Lower lobe of right lung (tissue), 2 donors: ENCODE measurements at regions not wholly inside any gene's neighbourhood (a gene's known extent, or its start where the extent isn't known, plus 50 kb on each side); places are given as distances from the start of the nearest gene placed in this dataset.

Source experiments
- ATAC-seq, 2 donors: fragments of 200-7000 bp; cut with Tn5 transposase; one replicate each; pipeline ENCODE4 v1.9.1; 2020 to 2022; ENCODE audit warnings: mild to moderate bottlenecking in 2 of 2, moderate library complexity in 2 of 2
- DNase-seq: peaks from one replicate; pipeline ENCODE4 v3.0.0-alpha.2; 2020
- H3K27ac ChIP-seq: fragments of 200-600 bp; one replicate; pipeline ENCODE4 v1.8.0; 2022
- H3K27me3 ChIP-seq: fragments of 200-600 bp; one replicate; pipeline ENCODE4 v1.8.0; 2022; ENCODE audit warnings: low read depth
- H3K36me3 ChIP-seq: fragments of 200-600 bp; one replicate; pipeline ENCODE4 v1.8.0; 2022; ENCODE audit warnings: mild to moderate bottlenecking
- H3K4me1 ChIP-seq: fragments of 200-600 bp; one replicate; pipeline ENCODE4 v1.8.0; 2022
- H3K4me3 ChIP-seq: fragments of 200-600 bp; one replicate; pipeline ENCODE4 v1.8.0; 2022; ENCODE audit warnings: mild to moderate bottlenecking
- H3K9me3 ChIP-seq: fragments of 200-600 bp; one replicate; pipeline ENCODE4 v1.8.0; 2022
- CTCF ChIP-seq: fragments of 200-600 bp; IDR thresholded peaks from one replicate; pipeline ENCODE4 v1.8.0; 2022; ENCODE audit warnings: antibody characterized with exemption, mild to moderate bottlenecking
- intact Hi-C: fragments of 100-400 bp; cut with DNase I; formaldehyde crosslinking; loops from one replicate; pipeline ENCODE4 v1.11.0; 2022
- donor health status: DM: no; HTN: yes; CAD: no; lungs with severe emphysema.

DNA sequence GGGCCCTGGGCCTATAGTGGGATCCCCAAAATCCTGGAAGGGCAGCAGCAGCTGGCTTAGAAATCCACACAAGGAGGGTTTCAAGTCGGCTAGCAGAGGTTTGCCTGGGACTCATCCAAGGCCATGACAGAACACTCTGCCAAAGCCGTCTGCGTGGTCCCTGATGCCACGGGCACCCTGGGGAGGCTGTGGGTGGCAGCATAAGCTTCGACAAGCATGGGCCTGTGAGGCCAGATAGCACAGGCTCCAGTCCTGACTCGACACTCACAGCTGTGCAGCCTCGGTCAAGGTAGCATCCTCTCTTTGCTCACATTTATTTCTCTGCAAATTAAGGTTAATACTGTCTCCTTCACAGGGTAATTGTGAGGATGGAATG, 138.3 kb downstream of the JCAD start:
- Histone ChIP-seq H3K36me3 (no peaks in the 10 kb centered on the region), H3K9me3 (peaks cover 4% of the 10 kb centered on the region), H3K27ac (no peak overlapping the region), H3K4me3 (no peak overlapping the region), H3K27me3 (no peaks in the 10 kb centered on the region), H3K4me1 (no peaks in the 10 kb centered on the region)
- no peak for DNase-seq
- intact Hi-C loops: no loop called here
- no peak for TF ChIP-seq CTCF
- ATAC-seq: no peak

DNA sequence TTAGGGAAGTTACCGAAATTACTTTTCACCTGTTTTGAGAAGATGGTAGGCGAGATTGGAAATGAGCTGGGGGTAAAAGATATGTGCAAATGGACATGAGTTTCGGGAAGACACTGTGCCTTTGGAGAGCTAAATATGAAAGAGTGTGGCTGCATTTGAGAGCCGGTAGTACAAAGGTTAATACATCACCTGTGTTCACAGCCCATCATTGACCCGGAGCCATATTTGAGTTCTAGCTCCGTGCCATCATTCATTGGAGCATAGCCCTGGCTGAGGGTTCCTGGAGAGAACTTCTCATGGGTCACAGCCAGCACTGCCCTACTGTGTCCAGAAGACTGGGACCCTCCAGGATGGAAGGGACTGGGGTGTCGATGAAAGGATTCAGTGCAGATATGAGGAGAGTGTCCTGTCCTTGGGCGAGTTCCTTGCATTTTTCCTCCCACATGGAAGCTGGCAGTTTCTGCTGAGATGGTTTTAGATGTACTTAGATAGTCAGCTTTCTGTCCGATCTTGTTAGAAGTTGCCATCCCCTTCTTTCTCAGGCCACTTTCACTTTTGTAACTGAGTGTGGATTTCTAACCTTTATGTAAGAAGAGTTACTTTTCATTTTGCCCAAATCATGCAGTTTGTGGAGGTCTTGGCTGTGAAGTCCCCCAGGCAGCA, 138.8 kb downstream of the JCAD start:
- DNase-seq: no peak
- no peak for ATAC-seq
- no peak overlapping the region for H3K4me3 ChIP-seq
- no peak overlapping the region for H3K27ac ChIP-seq
- no peaks in the 10 kb centered on the region for H3K9me3 ChIP-seq
- H3K27me3 ChIP-seq: no peaks in the 10 kb centered on the region
- no peak for TF ChIP-seq CTCF
- no peaks in the 10 kb centered on the region for H3K36me3 ChIP-seq
- intact Hi-C loops: no loop called here
- H3K4me1 ChIP-seq: no peaks in the 10 kb centered on the region

- Histone ChIP-seq H3K4me1 (no peaks in the 10 kb centered on the region), H3K27me3 (no peaks in the 10 kb centered on the region), H3K4me3 (no peak overlapping the region), H3K36me3 (no peaks in the 10 kb centered on the region), H3K27ac (no peak overlapping the region), H3K9me3 (no peaks in the 10 kb centered on the region)
- no peak for ATAC-seq
- no peak for TF ChIP-seq CTCF
- no peak for DNase-seq
- intact Hi-C loops: no loop called here
These were observed 140.6 kb downstream of the JCAD start for GRCh38 chr10:29918623-29919400.

DNA sequence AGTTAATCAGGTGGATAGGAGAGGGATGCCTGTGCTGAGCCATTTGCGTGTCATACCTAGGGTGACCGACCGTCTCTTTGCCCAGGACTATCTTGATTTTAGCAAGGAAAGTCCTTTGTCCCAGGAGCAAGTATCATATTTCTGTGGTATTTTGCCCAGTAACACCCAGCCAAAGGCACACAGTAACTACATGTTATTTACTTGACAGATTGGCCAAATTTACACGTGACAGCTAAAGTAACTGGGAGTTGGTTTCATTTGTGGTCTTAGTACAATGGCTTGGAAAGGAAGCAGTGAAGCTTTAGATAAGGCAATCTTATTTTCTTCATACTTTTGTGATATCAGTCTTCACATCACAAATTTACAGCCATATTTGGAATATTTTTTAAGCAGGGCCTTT, 142.1 kb downstream of the JCAD start:
- Histone ChIP-seq H3K27ac (no peak overlapping the region), H3K4me3 (no peak overlapping the region), H3K27me3 (no peaks in the 10 kb centered on the region), H3K9me3 (no peaks in the 10 kb centered on the region), H3K36me3 (no peaks in the 10 kb centered on the region), H3K4me1 (no peaks in the 10 kb centered on the region)
- DNase-seq (no peak), ATAC-seq (no peak)
- intact Hi-C loops: no loop called here
- no peak for TF ChIP-seq CTCF

- H3K27me3 ChIP-seq: no peaks in the 10 kb centered on the region
- DNase-seq (no peak), ATAC-seq (no peak)
- no peak overlapping the region for H3K27ac ChIP-seq
- H3K4me1 ChIP-seq: no peaks in the 10 kb centered on the region
- intact Hi-C loops: no loop called here
- H3K4me3 ChIP-seq: no peak overlapping the region
- no peaks in the 10 kb centered on the region for H3K9me3 ChIP-seq
- no peak for TF ChIP-seq CTCF
- no peaks in the 10 kb centered on the region for H3K36me3 ChIP-seq
These were observed 142.7 kb downstream of the JCAD start for GRCh38 chr10:29916669-29917068.
